T-helper 9 cell (primary cell): ENCODE measurements at regions not wholly inside any gene's neighbourhood (a gene's known extent, or its start where the extent isn't known, plus 50 kb on each side); places are given as distances from the start of the nearest gene placed in this dataset.
"Not testable (repeated sequence)": the region's sequence is repeated elsewhere in the genome, so short reads cannot be mapped to it uniquely, and the experiment has no call there.

Experiments
- DNase-seq: peaks from one replicate; pipeline ENCODE4 v3.0.0-alpha.2; 2020

DNA sequence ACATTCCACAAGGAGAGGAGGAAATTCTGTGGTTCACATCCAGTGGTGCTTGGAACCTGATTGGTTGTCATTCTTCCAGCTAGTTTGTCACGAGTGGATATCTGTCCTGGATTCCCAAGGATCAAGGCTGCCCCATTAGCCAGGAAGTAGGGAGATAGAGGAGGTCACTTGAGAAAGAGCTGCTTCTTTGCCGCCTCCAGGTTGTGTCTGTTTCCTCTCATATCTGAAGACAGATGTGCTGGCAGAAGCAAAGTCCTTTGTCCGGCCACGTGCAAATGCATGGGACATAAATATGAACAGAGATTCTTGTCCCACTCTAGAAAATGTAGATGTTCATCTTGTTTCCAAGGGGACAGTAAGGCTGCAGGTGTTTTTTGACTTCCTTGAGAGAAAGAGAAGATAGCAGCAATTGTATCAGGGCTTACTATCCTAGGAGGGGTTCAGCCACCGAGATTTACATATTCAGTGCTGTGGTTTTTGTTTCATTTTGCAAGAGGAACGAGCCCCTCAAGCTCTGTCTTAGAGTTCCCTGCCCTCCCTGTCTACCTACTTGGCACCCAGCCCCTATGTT, 174.4 kb downstream of the RPIA start:
- DNase-seq, result no peak

DNA sequence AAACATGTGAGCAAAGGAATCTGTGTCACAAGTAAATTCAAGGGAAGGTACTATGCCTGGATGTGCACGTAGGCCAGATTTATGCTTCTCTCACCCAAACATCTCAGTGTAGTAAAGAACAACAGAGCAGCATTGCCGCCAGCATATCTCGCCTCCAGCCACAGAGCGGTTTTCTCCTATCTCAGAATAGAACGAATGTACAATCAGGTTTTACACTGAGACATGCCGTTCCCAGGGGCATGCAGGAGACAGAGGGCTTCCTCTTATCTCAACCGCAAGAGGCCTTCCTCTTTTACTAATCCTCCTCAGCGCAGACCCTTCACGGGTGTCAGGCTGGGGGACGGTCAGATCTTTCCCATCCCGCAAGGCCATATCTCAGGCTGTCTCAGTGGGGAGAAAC, 175.3 kb downstream of the RPIA start:
- DNase-seq, result no peak

DNA sequence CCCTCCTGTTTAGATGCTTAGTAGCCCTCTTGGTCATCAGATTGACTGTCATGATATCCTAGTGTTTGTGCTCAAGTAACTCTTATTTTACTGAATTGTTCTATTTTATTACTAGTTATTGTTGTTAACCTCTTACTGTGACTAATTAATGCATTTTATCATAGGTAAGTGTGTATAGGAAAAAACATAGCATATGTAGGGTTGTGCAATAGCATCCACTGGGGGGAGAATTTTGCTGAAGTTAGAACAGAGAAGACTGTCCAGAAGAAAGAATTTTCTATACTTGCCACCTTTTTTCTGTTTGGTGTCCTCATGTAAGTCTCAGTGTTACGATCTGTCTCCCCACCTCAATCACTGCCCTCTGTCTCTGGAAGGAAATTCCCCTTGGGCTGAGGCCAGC, 177.4 kb downstream of the RPIA start:
- DNase-seq, result no peak

DNA sequence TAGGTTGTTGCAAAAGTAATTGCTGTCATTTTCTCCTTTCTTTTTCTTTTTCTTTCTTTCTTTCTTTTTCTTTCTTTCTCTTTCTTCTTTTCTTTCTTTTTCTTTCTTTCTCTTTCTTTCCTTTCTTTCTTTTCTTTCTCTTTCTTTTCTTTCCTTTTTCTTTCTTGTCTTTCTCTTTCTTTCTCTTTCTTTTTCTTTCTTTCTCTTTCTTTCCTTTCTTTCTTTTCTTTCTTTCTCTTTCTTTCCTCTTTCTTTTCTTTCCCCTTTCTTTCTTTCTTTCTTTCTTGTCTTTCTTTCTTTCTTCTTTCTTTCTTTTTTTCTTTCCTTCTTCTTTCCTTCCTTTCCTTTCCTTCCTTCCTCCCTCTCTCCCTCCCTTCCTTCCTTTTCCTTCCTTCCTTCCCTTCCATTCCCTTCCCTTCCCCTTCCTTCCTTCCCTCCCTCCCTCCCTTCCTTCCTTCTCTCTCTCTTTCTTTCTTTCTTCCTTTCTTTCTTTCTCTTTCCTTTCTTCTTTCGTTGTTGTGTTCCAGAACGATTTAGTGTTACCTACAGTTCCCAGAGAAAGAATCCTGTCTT, 178.9 kb downstream of the RPIA start:
- no peak for DNase-seq

DNA sequence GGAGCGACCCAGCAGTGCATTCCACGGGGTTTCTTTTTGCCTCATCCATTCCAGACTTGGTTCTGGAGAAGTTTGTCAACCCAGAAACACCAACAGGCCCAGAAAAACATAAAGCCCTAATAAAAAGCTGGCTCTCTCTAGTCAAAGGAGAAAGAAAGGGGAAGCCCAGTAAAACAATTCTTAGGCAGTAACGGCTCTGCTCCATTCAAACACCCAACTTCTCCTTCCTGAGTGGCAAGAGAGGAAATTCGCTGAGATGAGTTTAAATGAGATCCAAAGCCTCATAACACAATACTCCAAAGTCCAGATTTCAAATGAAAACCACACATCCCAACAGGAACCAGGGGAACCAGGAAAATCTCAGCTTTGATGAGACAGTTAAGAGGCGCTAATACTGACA, 179.9 kb downstream of the RPIA start:
- no peak for DNase-seq

DNA sequence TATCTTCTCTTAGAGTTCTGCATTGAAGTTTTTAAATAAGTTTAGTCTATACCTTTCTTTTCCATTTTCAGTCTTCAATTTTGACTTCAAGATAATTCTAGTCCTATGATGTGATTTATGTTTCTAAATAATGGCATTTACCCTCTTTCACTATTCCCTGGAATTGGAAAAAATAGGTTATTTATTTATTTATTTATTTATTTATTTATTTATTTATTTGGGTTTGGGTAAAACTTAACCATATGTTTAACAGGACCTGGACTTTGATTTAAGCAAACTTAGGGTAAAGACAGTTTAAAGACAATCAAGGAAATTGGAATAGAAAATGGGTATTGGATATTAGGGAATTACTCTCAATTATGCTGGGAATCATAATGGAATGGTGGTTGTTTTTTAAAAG, 182.1 kb downstream of the RPIA start:
- DNase-seq, result no peak

DNA sequence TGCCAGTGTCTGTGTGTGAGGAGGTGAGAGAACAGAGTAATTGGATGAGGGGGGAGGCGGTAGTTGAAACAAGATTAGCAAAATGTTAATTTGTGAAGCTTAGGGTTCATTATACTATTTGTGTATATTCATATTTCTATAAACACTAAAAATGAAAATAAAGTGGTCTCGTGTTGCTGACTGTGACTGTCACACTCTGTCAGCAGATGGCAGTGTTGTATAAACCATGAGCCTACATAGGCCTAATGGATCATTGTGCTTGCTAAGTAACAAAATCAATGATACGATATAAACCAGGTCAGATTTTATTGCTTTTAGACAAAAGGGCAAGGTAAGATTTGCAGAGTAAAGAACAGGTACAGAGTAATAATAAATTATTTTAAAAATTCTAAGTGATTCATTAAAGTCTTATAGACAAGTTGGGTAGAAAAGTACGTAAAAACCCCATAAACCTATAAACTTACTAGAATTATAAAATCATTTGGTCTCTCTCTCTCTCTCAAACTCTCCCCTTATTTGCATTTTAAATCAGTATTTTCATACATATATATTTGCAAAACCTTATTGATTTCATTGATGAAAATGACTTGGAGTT, 182.7 kb downstream of the RPIA start:
- peak; percentile 3 for DNase-seq

DNA sequence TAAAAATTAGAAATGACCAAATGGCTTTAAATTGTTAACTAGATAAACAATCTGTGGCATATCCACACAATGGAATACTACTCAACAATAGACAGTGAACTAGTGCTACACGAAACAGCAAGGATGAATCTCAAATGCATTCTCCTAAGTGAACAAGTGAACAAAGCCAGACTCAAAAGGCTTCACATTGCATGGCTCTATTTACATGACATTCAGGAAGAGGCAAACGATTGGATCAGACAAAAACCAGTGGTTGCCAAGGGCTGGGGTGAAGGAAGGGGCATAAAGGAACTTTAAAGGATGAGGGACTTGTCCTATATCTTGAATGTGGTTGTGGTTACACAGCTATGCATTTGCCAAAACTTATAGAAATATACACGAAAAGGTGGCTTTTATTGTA, 184.3 kb downstream of the RPIA start:
- DNase-seq, result no peak

DNA sequence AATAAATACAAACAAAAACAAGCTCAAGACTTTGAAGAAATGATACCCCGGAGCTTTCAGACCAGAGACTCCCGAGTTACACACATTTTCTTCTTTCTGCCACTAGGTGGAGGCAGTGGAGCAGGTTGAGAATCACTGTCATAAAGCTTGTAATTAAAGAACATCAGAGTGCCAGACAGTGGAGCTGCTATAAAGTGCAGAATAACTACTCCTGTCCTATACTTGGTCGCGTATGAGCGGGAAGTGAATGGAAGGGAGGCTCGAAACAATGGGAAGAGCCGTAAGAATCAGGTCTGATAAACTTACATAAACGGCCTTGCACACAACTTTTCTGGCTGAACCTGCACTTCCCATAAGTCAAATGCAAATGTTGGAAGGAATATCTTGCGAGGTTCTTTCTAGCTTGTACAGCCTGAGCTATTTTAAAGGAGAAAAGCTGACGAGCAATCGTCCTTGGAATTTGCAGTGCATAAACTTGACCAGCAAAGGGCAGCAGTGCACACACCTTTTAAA, 189.0 kb downstream of the RPIA start:
- no peak for DNase-seq

DNA sequence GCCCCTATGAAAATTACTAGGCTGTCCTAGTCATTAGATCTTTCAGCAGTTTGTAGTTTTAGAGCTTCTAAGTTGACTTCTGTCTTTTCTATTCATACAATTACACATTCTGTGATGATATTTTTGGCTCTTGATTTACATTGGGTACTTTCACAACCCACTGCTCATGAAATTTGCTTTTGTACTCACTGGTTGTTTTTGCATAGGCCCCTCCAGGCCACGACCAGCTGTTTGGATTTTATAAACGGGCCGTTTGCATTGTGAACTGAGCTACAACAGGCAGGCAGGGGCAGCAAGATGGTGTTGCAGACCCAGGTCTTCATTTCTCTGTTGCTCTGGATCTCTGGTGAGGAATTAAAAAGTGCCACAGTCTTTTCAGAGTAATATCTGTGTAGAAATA, 193.8 kb downstream of the RPIA start:
- no peak for DNase-seq

DNA sequence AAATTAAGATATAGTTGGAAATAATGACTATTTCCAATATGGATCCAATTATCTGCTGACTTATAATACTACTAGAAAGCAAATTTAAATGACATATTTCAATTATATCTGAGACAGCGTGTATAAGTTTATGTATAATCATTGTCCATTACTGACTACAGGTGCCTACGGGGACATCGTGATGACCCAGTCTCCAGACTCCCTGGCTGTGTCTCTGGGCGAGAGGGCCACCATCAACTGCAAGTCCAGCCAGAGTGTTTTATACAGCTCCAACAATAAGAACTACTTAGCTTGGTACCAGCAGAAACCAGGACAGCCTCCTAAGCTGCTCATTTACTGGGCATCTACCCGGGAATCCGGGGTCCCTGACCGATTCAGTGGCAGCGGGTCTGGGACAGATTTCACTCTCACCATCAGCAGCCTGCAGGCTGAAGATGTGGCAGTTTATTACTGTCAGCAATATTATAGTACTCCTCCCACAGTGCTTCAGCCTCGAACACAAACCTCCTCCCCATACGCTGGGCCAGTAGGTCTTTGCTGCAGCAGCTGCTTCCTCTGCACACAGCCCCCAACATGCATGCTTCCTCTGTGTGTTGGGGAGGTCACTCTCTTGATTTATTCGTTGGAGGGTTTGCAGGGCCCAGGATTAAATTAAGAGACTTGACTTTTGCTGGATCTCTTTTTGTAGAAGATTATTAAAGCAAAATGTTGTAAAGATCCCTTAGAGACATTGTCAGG, 194.4 kb downstream of the RPIA start:
- DNase-seq, result no peak

DNA sequence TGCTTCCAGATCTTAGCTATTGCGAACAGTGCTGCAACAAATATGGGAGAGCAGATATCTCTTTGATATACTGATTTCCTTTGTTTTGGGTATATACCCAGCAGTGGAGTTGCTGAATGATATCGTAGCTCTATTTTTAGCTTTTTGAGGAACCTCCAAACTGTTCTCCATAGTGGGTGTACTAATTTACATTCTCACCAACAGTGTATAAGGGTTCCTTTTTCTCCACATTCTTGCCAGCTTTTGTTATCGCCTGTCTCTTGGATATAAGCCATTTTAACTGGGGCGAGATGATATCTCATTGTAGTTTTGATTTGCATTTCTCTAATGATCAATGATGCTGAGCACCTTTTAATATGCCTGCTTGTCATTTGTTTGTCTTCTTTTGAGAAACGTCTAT, 196.0 kb downstream of the RPIA start:
- DNase-seq, result not testable (repeated sequence)

DNA sequence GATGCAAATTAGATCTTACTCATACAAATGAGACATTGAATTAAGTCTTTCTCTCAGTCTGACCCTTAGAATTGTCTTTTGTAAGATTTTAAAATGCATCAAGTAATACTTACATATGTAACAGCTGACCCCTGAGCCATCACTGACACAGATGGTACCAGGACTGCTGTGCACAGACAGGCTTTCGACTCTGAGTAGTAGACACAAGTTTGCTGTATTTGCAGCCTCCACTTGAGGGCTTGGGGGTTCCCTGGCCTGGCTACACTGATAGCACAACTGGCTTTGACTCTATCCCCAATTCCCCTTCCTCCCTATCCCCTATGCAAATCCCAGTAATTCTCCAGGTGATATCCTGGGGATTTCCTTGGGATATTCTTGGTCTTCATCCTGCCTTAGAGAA, 200.7 kb downstream of the RPIA start:
- DNase-seq, result no peak

DNA sequence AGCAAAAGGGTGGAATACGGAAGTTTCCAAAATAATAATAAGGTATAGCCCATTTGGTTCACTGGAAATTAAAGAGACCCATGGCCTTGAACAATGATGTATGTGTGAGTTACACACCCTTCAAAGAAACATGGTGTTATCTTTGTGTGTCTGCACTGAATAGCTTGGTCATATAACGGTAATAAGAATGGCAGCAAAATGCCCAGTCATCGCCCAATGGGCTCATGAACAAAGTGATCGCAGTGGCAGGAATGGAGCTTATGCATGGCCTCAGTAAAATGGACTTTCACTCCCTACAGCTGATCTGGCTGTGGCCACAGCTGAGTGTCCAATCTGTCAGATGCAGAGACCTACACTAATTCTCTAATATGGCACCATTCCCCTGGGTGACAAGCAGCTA, 201.3 kb downstream of the RPIA start:
- DNase-seq, result no peak

DNA sequence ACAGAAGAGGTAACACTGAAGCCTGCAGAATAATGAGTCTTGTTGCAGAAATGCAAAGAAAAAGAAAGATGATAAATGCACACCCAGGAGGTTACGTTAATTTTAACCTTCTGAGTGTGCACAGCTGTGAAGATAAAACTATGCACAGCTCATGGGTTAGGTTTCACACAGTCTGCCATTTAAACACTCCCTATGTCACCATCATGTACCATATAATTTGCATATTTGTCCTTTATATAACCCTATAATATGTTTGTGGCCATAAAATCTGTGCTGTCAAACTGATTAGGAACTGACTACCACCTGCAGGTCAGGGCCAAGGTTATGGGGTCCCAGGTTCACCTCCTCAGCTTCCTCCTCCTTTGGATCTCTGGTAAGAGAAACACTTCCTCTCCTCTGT, 205.5 kb downstream of the RPIA start:
- no peak for DNase-seq

DNA sequence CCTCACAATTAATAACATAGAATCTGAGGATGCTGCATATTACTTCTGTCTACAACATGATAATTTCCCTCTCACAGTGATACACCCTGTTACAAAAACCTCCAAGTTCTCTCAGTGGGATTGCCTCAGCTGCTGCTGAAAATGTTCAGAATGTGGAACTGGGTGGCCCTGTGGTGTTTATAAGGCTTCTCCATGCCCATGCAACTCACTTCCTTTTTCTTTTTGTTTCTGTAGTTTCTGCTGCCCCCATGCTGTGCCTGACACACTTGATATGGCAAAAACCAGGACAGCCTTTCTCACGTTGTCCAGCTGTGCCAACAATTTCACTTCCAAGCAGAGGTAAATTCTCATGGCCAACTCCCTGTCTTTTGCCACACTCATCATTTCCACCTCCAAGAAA, 206.2 kb downstream of the RPIA start:
- no peak for DNase-seq

DNA sequence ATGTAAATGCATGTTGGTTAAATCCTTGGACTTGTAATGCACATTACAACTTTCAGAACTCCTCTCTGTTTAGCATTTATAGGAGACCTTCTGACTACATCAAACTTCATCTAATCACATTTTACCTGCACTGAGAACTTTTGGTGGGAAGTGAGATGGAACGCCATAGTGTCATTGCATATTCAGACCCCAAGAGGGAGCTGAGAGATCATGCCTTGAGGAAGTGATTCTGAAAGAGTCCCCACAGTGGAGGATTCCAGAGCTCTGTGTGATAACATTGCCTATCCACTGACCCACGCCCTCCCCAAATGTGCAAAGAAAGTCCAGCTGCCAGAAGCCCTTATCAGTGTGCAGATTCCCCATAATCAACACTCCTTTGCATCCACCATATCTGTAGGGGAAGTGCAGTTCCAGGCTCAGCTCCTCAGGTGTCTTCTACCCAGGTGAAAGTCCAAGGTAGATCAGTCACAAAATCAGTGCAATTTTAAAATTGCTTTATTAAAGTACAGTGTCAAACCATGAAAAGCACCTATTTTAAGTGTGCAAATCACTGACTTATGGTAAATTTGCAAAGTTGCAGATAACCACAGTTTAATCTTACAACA, 212.4 kb downstream of the RPIA start:
- DNase-seq, result no peak

DNA sequence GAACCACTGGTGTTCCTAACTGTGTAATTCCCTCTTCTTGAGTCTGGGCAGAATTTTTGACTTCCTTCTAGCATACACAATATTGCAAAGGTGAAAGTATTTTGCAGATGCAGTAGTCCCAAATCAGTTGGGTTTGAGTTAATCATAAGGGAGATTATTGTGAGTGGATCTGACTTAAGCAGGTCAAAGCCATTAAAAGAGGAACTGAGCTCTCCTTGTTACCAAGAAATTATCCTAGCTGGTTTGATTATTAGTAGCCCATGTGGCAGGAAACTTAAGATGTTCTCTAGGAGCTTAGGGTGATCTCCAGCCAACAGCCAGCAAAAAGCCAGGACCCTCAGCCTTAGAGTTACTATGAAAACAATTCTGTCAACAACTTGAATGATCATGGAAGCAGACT, 221.8 kb downstream of the RPIA start:
- DNase-seq, result no peak

DNA sequence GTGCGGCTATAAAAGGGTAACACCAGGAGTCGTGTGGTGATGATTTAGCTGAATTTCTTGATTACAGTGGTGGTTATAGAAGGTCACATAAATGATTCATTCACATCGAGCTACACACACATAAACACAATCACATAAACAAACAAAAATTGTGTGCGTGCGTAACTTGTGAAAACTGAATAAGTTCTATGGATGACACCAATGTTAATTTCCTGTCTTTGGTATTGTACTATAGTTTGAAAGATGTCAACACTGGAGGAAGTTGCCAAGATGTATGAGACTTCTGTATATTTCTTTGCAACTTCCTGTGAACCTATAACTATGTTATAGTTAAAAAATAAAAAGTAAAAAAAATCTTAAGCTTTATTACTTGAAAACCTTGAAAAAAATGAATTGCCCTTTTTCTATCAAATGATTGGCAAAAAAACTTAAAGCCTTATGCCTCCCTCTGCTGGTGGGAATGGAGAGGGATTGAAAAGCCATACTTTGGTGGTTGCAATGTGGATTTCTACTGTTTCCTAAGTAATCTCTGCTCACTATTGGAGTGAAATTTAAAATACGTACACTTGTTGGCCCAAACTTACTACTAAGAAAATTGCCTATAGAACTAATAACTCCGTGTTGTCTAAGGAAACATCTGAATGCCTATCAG, 227.7 kb downstream of the RPIA start:
- DNase-seq, result no peak

DNA sequence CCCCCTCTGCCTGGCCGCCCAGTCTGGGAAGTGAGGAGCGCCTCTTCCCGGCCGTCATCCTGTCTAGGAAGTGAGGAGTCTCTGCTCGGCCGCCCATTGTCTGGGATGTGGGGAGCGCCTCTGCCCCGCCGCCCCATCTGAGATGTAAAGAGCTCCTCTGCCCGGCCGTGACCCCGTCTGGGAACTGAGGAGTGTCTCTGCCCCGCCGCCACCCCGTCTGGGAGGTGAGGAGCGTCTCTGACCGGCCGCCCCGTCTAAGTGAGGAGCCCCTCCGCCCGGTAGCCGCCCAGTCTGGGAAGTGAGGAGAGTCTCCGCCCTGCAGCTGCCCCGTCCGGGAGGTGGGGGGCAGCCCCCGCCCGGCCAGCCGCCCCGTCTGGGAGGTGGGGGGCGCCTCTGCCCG, 228.9 kb downstream of the RPIA start:
- DNase-seq, result not testable (repeated sequence)

DNA sequence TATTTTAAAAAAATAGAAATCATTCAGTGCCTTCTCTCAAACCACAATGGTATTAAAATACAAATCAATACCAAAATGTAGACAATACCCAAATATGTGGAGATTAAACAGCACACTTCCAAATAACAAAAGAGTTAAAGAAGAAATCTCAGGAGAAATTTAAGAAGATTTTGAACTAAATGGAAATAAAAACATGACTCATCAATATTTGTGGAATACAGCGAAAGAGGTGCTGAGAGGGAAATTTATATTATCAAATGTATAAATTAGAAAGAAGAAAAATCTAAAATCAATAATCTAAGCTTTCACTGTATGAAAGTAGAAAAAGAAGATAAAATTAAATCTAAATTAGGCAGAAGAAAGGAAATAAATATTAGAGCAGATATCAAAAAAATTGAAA, 233.1 kb downstream of the RPIA start:
- no peak for DNase-seq

DNA sequence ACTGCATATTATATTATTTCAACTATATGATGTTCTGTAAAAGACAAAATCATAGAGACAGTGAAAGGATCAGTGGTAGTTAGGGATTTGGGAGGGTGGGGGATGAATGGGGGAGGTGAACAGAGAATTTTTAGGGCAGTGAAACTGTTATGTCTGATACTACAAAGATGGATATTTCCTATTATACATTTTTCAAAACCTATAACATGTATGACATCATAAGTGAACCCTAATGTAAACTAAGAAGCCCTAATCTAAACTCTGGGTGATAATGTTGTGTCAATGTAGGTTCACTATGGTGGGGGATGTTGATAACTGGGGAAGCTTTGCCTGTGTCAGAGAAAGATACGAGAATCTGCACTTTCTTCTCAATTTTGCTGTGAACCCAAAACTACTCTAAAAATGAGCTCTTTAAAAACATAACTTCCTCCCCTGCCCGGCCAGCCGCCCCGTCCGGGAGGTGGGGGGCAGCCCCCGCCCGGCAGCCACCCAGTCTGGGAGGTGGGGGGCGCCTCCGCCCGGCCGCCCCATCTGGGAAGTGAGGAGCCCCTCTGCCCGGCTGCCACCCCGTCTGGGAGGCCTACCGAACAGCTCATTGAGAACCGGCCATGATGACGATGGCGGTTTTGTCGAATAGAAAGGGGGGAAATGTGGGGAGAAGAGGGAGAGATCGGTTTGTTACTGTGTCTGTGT, 234.4 kb downstream of the RPIA start:
- DNase-seq, result no peak
